T-helper 2 cell (primary cell): ENCODE measurements at regions not wholly inside any gene's neighbourhood (a gene's known extent, or its start where the extent isn't known, plus 50 kb on each side); places are given as distances from the start of the nearest gene placed in this dataset.
A peak's percentile ranks its signal among the peaks of the same experiment; 100 is the strongest.

ENCODE experiments used
- DNase-seq, 5 experiments: peaks; one replicate each; pipeline versions ENCODE4 v3.0.0 to v3.0.0-alpha.2; 2012 to 2022

DNA sequence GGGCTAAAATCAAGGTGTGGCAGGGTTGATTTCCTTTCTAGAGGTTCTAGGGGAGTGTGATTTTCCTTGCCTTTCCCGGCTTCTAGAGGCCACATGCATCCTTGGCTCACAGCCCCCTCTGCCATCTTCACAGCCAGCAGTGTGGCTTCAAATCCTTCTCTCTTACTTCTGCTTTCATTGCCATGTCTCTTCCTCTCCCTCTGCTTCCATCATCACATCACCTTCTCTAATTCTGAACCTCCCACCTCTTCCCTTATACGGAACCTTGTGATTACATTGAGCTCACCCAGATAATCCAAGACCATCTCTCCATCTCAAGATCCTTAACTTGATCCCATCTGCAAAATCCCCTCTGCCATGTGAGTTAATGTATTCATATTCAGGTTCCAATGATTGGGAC lies 56.2 kb upstream of the RMDN2 start:
- DNase-seq, result no peak

DNA sequence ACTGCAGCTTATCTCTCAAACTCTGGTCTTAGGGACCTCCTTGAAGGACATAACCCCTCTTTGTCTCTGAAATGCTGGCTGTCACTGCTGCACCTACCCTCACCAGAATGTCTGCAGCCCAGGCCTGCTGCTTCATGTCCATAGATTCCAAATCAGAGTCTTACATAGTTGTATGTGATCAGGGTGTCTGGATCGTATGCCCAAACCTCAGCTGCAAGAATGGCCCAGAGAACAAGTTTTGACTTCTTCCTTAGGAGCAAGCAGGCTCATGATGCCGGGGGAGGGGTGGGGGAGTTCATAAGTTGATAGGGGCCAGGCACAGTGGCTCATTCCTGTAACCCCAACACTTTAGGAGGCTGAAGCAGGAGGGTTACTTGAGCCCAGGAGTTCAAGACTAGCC lies 55.8 kb upstream of the RMDN2 start:
- DNase-seq, result no peak

- DNase-seq, result no peak
Measured at GRCh38 chr2:37869771-37870170, 55.3 kb upstream of the RMDN2 start.

GRCh38 chr2:37870829-37871228 lies 54.3 kb upstream of the RMDN2 start:
- DNase-seq, result no peak

DNA sequence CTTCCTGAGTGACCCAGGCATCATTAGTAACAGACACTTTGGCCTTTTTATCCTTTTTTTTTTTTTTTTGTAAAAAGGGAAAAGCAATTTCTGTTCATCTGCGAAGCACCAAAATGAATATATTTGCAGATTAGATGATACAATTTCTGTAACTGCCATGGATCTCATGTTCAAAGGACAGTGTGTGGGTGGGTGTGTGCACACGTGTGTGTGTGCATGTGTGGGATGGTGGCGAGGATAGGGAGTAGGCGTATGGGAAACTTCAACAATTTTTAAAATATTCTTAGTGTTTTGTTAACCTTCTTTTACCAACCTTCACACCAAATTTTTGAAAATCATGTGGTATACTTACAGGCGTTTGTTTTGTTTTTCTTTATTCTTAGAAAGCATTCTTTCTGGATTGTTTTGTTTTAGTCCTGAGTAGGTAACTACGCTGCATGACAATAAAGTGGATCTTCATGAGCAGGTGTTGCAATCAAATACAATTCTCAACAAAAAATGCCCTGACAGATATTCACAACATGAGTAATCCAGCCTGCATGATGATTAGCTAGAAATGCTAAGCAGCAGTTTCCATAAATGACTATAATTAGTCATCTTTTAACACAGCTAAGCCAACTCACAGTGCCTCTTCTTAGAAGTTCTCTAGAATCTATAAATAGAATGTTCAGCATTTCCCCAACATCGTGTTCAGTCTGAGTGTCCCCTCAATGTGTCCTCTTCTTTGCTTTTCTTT lies 53.5 kb upstream of the RMDN2 start:
- DNase-seq, result peak in 1 of 5 experiments; percentile 86

DNA sequence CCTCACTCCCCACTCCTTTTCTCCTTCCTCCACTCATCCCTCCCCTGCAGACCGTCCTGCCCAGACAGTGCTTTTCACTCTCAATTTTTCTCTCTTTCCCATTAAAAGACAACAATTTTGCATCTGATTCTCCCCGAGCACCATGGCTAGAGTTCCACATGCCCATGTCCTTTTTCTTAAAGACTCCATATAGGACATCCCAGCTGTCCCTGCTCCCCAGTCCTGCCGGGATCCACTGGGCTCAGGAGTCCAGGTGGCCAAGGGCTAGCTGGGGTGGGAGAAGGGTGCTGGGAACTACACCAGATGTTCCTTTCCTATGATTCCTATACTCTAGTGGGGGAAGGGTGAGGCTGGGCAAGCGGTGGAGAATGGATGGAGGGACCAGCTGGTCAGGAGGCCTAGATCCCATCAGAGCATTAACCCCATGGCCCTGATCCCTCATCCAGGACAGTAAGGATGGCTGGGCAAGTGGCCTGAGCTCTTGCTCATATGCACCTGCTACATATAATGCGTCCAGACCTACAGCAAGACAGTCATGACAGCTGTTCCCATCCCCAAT lies 52.8 kb upstream of the RMDN2 start:
- DNase-seq, result no peak

DNA sequence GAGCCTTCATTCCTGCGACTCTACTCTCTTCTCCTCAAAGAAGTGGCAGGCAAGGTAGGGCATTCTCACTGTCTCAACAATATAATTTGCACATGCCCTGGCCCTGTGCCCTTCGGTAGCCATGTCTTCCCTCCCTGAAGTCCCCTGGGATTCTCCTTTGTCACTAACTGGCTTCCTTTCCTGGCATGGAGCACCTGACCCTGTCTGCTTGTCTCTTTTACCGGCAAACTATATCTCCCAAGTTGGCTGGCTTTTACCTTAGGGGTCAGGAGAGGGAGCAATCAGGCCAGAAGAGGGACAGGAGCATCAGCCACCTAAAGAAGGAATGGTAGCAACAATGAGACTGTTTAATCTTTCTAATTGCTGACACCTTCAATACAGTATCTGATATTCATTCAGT lies 51.9 kb upstream of the RMDN2 start:
- no peak for DNase-seq

GRCh38 chr2:37873749-37874330 lies 51.2 kb upstream of the RMDN2 start:
- no peak for DNase-seq

DNA sequence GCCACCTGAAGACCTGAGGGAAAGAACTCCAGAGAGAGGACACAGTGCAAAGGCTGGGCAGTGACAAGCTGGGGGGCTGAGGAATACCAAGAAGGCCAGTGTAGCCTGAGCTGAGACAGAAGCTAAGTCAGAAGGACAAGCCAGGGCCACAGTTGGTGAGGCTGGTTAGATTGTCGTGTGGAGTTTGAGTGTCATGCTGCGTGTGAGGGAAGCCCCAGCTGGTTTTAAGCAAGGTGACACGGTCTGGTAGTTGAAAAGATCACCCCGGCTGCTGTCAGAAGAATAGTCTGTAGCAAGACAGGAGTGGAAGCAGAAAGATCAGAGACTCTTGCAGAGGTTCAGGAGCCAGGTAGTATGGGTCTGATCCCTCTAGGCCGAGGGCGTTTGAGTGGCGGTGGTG lies 50.6 kb upstream of the RMDN2 start:
- DNase-seq, result no peak
